ENCODE measurements at regions not wholly inside any gene's neighbourhood (a gene's known extent, or its start where the extent isn't known, plus 50 kb on each side); places are given as distances from the start of the nearest gene placed in this dataset.

GRCh38 chr15:62582580-62582979 lies 417.5 kb upstream of the C2CD4B start:
- no peaks in the 10 kb centered on the region for H3K27me3 ChIP-seq (ENCODE audit: low read depth)
- no peak for DNase-seq
- peaks cover 20% of the 10 kb centered on the region for H3K4me1 ChIP-seq
- intact Hi-C loops (cut with micrococcal nuclease) = no loop called here
- no peaks in the 10 kb centered on the region for H3K9me3 ChIP-seq (replicated peaks)
- TF ChIP-seq CTCF (IDR thresholded peaks at IDR 0.05; ENCODE audit: borderline replicate concordance) = no peak
- no peaks in the 10 kb centered on the region for H3K36me3 ChIP-seq
- no peak overlapping the region for H3K4me3 ChIP-seq
- no peak overlapping the region for H3K27ac ChIP-seq (replicated peaks)

- intact Hi-C loops (cut with micrococcal nuclease) = no loop called here
- DNase-seq = no peak
- H3K4me1 ChIP-seq = peaks cover 30% of the 10 kb centered on the region
- no peaks in the 10 kb centered on the region for H3K27me3 ChIP-seq (ENCODE audit: low read depth)
- H3K36me3 ChIP-seq = peaks cover under 1% of the 10 kb centered on the region
- H3K27ac ChIP-seq (replicated peaks) = peak overlapping the region; percentile 68
- no peaks in the 10 kb centered on the region for H3K9me3 ChIP-seq (replicated peaks)
- H3K4me3 ChIP-seq = no peak overlapping the region
- TF ChIP-seq CTCF (IDR thresholded peaks at IDR 0.05; ENCODE audit: borderline replicate concordance) = no peak
Observed at GRCh38 chr15:62584301-62585235, 419.5 kb upstream of the C2CD4B start.

- peaks cover 28% of the 10 kb centered on the region for H3K4me1 ChIP-seq
- TF ChIP-seq CTCF (IDR thresholded peaks at IDR 0.05; ENCODE audit: borderline replicate concordance) = no peak
- intact Hi-C loops (cut with micrococcal nuclease) = no loop called here
- H3K27ac ChIP-seq (replicated peaks) = no peak overlapping the region
- no peak for DNase-seq
- H3K36me3 ChIP-seq = peaks cover 5% of the 10 kb centered on the region
- no peaks in the 10 kb centered on the region for H3K27me3 ChIP-seq (ENCODE audit: low read depth)
- H3K4me3 ChIP-seq = no peak overlapping the region
- no peaks in the 10 kb centered on the region for H3K9me3 ChIP-seq (replicated peaks)
Observed at GRCh38 chr15:62588938-62589670, 424.0 kb upstream of the C2CD4B start.

- intact Hi-C loops (cut with micrococcal nuclease) = no loop called here
- Histone ChIP-seq H3K27ac (replicated peaks) (peak overlapping the region; percentile 22), H3K27me3 (ENCODE audit: low read depth) (no peaks in the 10 kb centered on the region), H3K4me3 (no peak overlapping the region), H3K36me3 (peaks cover 5% of the 10 kb centered on the region), H3K9me3 (replicated peaks) (no peaks in the 10 kb centered on the region), H3K4me1 (peaks cover 33% of the 10 kb centered on the region)
- TF ChIP-seq CTCF (IDR thresholded peaks at IDR 0.05; ENCODE audit: borderline replicate concordance) = no peak
- DNase-seq = no peak
Observed at GRCh38 chr15:62591842-62592838, 427.1 kb upstream of the C2CD4B start.

GRCh38 chr15:62592920-62593319 lies 427.8 kb upstream of the C2CD4B start:
- Histone ChIP-seq H3K4me1 (peaks cover 33% of the 10 kb centered on the region), H3K4me3 (no peak overlapping the region), H3K27me3 (ENCODE audit: low read depth) (no peaks in the 10 kb centered on the region), H3K9me3 (replicated peaks) (no peaks in the 10 kb centered on the region), H3K36me3 (peaks cover 5% of the 10 kb centered on the region), H3K27ac (replicated peaks) (no peak overlapping the region)
- no peak for TF ChIP-seq CTCF (IDR thresholded peaks at IDR 0.05; ENCODE audit: borderline replicate concordance)
- intact Hi-C loops (cut with micrococcal nuclease) = no loop called here
- DNase-seq = no peak
